ENCODE measurements at regions not wholly inside any gene's neighbourhood (a gene's known extent, or its start where the extent isn't known, plus 50 kb on each side); places are given as distances from the start of the nearest gene placed in this dataset.

DNA sequence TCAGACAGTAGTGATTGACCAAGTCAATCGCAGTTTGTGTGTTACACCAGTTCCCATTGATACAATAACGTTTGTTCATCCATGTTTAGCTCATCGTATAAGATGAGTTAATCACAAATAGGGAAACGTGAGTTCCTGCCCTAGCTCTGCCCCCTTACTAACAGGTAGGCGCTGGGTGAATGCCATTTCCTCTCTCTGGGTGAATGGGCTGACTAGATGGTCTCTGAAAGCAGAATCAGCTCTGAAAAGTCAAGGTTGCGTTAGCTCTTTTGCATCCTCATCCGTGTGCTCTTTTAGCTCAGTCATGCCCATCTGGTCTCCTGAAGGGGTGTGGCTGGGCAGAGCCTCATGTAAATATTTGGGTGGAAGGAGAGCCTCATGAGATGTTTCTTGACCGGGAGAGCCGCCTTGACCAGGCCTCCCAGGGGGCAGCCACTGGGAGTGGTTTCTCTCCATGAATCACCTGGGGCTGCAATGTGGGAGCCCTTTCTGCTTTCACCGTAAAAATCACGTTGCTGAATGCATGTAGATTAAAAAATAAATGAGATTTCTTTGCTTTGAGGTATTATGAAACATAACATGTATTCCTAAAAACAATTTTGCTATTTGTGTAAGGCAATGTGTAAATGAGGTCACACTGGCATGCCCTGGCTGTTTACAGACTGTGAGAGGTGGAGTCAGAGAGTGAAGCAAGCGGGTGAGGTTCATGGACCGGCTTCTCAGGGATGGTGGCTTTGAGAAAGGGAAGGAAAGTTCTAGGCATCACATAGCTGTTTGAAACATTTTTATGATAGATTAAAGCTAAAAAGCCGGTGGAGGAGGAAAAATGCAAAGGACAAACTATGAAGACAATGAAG, 108.4 kb upstream of the RASGRP1 start:
- DNase-seq: no peak

DNA sequence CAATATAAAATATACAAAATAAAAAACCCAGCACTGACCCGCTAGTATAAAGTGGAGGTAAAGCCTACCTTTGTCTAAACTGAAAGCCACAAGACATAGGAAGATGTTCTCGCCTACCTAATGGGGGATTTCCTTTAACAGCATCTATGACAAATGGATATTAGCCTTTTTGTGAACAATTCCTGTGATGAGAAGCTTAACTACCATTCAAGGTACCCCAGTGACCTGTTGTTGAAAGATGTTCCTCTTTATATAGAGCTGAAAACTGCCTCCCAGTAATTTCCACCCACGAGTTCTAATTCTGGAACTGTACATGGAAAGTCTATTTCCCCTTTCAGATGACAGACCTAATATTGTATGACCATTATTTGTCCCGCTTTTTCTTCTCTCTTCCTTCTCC, 109.8 kb upstream of the RASGRP1 start:
- DNase-seq: no peak

DNA sequence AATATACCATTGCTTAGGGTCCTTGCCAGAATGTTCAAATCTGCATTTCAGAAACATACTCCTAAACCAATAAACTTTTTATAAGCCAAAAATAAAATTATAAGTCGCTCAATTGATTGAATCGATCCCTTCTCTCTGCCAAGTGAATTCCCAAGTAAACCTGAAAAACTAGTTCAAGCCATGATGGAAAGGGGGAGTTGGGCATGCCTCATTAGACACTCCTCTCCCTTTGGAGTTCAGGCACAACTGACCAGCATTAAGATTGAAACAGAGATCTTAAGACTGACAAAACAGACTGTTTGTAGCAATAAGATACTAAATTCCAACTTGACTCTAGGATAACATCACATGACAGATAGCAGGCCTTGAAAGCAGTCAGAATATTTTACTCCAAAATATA, 113.7 kb upstream of the RASGRP1 start:
- DNase-seq: no peak

DNA sequence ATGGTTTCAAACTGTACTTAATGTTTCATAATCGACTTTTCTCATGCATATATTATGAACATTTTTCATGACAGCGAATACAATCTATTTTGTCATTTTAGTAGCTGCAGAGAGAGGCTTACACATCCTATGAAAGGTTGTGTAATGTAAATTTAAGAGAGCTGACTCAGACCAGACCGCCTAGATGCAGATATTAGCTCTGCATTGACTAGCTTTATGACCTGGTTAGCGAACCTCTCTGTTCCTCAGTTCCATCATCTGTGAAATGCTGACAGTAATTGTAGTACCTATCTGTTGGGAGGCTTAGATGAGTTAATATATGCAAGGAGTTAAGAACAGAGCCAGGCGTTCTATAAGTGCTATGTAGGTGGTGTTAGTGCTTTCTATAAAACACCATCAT, 116.2 kb upstream of the RASGRP1 start:
- DNase-seq: no peak

DNA sequence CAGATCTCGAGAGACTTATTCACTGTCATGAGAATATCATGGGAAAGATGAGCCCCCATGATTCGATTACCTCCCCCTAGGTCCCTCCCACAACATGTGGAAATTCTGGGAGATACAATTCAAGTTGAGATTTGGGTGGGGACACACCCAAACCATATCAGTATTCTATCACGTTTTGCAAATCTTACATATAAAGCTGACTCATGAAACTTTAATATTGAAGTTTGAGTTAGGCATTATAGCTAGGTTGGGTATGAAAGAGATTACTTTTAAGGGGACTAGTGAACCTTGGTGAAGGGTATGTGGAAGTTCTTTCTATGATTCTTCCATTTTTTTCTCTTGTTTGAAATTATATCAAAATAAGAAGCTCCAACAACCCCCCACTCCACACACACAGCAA, 117.7 kb upstream of the RASGRP1 start:
- no peak for DNase-seq

DNA sequence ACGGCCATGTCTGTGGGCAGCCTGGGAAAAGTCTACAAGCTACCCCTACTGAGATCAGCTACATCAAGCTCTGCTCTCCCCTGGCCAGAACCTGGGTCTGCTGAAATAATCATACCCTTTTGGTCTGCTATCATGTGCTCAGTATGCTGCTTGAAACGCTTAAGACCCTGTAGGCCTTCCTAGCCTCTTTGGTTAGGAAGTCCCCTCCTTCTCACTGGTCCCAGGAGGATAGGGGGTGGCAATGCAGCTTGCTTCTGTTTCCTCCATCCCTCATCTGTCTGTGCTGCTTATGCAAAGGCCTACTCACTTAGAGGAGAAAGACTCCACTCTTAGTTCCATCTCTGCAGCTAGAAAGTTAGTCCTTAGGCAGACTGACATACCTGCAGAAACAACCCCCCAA, 118.2 kb upstream of the RASGRP1 start:
- DNase-seq: no peak

DNA sequence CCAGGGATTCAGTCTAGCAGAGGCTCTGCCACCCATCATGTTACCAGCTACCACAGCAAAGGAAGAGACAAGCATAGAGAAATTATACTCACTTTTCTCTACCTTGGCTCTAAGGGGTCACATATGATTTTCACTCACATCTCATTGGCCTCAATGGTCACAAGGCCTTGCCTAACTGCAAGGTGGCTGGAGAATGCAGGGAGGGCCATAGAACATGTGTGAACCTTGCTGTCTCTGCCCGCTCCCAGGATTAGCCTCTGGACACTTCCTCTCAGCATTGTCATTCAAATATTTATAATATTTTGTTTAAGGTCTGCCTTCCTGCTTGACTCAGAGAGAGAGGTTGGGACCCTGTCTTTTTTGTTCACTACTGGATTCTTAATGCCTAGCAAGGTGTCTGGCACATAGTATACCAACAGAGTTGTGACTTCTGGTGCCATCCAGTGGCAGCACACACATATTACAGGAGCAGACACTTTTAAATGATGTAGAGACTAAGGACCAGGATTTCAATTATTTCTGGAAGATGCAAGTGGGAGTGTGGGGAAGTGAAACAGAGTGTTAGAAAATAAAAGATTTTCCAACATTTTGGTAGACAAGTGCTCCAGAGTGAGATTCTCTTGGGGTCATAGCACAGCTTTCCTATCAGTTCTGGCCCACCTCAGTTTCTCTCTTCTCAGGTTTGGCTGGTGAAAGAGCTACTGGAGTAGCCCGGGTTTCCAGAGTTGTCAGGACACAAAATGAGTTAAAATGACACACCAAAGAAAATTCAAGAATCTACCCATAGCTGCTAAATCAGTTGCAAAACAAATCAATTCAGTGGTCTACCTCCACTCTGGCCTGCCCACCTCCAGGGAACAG, 119.0 kb upstream of the RASGRP1 start:
- no peak for DNase-seq

DNA sequence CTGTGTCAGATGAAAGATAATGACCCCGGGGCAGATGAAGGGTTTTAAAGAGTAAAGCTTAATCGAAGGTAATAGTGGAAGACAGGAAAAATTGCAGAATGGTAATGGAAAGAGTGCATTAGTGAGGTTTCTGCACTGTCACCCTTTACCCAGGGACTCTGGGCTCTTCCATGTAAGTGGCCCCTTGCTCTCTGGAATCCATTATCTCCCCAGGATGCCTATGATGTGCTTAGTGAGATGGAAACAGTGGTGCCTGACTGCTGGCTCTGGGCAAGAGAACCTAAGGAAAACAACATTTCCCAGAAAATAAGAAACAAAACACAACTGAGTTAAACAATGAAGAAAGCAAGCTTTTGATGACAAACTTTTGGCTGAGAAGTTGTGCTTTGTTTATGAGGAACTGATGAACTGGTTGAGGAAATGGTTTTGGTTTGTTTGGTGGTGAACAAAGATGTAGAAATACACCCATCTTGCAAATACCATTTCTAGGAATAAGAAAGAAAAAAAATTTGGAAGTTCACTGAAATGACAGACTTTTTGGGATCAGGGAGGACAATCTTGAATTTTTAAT, 119.9 kb upstream of the RASGRP1 start:
- no peak for DNase-seq

DNA sequence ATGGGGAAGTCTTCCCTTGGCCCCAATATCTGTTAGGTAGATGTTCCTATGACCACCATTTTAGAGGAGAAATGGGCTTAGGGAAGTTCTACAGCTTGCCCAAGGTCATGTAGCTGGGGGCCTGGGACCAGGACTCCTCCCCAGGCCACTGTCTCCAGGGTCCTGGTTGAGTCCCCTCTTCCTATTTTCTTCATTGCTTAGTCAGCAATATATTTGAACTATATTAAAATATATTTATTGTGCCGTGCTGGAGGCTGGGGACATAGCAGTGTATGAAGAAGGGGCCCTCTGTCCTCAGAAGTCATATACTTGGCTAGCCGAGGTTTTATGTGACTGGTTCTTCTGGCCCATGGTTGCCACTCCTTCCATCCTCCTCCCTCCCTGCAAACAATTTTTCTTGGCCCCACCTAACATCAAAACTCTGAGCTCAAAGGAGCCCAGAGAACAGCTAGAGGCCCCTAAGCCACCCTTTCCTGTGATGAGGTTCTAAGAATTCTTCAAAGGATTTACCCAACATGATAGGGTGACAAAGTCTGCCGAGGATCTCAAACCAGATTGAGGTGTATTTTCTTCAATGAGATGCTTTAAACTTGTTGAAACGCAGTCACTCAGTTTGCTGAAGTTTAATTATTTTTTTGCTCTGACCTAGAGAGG, 121.2 kb upstream of the RASGRP1 start:
- no peak for DNase-seq

DNA sequence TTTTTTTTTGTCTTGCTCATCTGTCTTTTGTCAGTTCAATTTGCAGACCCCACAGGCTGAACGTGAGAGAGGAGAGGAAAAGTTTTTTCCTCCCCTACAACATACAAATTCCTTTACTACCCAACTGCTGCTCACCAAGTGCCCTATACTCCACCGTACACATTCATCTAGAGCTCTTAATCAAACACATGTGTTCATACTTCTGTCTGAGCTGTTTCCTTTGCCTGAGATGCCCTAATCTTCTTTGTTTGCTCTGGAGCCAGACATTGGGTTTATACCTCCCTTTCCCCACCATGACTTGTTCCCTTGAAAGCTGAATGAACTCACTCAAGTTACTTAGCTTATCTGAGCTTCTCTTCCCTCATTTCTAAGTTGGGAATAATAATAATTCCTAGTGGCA, 122.7 kb upstream of the RASGRP1 start:
- DNase-seq: no peak

DNA sequence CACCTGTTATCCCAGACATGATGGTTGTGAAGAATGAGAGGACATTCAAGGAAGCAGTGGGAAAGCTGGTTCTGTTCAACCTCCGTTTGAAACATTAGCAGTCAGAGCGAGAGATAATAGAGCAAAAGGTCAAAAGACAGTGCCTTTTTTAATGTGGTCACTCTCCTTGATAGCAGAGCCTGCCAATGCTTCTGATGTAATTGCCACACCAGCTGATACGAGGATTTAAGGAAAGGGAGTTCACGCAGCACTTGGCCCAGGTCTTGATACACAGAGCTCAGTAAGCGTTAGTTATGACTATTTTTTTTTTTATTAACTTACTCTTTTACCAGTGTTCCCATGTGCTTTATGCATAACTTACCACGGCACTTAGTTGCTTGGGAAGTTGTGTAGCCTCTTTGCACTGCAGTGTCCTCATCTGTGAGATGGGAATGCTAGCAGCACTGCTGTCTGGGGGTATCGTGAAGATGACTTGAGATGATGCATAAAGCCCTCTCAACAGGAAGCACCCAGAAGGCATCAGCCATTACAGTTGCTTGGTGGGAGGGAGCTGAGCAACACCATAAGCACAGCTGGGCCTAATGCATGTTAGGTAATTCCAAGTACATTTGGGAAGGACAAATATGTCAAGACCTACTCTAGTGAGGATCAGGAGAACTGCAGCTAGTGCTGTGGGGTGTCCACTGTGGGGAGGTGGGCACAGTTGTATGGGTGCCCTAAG, 123.3 kb upstream of the RASGRP1 start:
- no peak for DNase-seq

DNA sequence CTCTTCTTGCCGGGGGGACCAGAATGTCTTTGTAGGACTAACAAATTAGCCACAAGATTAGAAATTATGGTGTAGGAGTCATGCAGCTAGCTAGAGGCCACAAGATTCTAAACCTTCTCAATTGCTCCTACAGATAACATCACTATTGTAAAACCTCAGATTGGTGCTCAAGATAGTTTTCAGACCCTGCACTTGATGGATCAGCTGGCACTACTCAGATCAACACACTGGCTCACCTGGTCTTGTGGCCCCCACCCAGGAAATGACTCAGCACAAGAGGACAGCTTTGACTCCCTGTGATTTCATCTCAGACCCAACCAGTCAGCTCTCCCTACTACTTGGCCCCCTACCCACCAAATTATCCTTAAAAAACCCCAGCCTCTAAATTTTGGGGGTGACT, 124.1 kb upstream of the RASGRP1 start:
- no peak for DNase-seq

DNA sequence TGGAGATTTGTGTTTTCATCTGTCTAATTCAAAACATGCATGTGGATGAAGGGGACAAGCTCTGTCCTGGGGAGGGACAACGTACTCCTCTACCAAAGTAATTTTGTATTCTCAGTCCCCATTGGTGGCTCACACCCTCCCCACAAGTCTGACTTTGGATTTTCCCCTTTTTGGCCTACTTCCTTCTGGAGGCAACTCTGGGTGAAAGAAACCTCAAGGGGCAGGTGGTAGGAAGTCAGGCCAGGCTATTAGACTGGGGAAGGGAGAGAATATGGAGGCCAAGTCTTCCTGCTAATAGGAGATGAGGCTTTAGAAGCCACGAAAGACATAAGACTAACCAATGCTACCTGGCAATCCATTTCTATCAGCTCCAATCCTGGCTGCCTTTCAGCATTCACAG, 124.9 kb upstream of the RASGRP1 start:
- no peak for DNase-seq

DNA sequence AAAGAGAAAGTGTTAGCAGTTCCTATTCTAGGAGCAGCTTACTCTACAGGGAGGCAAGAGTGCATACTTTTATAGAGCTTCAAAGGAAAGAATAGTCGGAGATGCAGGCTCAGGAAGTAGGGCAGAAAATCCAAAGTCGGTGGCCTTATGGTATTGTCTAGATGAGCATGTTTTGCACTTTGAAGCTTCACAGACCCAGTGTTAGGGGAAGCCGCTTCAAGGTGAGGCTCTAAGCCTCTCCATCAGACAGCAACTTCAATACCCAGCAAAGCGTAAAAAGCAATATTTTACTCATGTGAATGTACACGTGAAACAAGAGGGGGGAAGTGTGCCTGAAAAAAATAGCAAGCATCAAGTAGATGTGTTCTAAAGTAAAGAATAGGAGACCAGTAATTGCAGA, 125.6 kb upstream of the RASGRP1 start:
- DNase-seq: no peak

DNA sequence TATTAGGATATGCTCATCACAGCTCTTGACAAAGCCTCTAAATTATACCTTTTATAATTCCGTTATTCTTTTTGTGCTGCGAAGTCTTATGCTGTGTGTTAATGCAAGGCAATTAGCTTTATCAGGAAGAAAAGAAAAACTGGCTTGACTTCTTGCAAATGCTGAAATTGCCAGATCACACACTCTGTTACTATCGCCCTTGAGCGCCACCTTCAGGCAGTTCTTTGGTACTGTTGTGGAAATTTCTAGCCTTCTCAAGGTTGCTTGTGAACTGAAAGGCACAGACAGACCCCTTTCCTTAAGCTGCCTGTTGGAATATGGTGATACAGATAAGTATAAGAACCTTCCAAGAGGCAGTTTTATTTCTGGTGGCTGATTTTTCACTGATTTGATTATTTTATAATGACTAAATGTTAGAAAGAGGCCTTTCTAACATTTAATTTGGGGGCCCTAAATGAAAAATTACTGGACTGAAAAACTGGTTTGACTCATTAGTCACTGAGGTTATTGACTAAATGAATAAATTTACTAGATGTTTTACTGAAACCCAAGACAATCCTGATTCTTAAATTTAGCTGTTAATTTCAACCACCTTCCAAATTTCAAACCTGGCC, 126.2 kb upstream of the RASGRP1 start:
- DNase-seq: no peak

DNA sequence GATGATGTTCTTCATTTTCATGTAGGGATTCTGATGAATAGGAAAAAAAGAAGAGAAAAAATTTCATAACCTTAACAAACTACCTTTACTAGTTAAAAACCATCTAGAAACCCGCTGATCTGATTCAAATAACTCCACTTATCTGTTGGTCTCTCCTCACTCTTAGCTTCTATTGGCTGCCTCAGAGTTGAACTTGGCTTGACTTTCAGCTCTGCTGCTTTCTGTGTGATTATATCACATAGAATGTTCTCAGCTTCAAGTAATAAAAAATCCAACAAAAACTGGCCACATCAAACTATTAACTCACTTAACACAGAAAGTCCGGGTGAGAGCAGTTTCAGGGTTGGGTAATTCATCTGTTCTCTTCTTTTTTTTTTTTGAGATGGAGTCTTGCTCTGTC, 126.8 kb upstream of the RASGRP1 start:
- no peak for DNase-seq

DNA sequence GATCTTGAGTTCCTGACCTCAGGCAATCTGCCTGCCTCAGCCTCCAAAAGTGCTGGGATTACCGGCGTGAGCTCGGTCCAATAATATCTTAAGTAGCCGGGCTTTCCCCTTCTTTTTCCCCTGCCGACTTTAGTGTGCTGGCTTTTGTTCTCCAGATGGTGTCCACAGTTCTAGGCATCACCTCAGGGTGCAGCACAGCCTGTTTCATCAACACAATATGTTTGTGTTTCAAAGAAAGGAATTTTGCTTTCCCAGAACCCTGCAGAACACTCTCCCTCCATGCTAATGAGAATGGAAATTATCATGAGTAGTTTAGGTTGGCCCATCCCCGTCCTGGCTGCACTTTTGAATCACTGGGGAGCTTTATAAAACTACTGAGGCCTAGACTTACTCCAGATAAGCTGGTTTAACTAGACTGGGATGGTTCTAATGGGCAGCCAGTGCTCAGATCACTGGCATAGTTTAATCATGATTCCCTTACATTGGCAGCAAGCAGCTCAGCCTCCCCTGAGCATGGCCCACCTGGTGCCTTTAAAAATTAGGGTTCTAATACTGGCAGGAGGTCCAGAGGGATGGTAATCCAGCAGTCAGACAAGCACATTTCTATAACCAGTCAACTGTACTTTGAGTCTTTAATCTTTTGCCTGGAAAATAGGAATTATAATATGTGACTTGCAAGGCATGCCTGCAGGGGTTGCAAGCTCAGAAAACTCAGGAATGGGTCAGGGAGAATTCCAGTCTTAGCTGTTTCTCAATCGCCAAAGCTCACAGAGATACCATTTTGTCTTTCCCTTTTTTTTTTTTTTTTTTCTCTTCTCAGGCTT, 127.6 kb upstream of the RASGRP1 start:
- no peak for DNase-seq

DNA sequence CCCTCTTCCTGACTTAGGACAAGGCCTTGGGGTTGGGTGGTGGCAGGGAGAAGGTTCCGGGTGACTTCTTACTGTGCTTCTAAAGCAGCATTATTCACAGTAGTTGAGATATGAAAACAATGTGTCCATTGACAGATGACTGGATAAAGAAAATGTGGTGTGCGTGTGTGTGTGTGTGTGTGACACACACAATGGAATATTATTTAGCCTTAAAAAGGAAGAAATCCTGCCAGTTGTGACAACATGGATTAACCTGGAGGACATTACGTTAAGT, 128.1 kb upstream of the RASGRP1 start:
- no peak for DNase-seq

DNA sequence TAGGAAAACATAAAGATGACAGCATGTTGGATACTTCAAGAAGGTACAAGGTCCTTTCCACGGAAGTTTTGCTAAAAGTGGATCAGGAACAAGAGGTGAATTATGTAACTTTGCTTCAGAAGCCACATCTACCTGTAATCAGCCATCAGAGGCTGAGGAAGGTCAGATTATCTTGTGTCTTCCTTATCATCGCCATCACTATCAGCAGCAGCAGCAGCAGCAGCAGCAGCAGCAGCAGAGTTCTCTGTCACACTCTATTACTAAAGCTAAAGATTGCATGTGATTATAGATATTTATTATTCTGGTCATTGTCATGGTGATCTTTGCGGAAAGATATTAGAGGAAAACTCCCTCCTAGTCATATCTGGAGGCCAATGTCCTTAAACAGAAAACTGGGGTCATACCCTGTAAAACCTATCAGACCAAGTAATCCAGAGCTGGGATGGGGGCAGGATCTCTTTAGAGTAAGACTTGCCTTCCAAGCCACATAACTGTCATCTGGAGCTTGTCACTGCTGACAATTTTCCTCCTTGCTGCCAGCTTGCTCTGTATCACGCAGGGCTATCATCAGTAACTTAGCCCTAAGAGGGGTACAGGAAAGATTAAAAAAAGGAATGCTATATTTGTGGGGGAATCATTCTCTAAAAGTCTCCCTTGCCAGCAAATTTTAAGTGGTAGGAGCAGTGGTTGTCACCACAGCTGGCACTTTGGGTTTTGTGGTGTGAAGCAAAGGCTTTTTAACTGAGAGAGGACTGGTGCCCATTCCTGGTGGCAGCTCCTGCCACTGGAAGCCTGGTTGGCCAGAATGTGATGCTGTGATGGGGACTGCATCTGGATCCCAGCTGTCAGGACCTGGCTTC, 130.9 kb upstream of the RASGRP1 start:
- no peak for DNase-seq

DNA sequence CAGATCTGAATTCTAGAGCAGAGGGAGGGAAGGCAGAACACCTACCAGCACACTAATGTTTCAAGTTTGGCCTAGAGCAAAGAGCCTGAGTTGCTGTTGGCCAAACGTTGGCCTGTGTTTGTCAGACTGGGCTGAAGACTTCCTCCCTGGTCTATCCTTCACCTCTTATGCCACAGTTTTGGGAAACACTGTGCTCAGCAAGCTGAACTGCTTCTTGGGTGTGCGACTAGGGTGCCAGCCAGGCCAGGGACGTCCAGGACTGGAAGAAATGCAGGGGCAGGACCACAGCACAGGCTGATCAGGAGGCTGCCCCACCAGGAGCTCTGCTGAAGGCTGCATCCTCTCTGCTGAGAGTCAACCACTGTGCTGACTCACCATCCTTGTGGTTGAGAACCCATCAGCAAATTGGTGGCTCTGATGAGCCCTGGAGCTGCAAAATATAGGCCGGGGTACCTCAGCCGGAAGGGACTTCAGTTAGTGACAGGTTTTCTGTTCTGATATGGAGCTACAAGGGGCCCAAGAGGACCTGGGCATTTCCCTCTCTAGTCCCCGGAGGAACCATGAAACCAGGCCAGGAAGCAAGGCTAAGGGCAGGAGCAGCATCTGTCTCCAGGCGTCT, 131.6 kb upstream of the RASGRP1 start:
- no peak for DNase-seq

All from NCI-H510A (cell line).